B cell (primary cell): ENCODE measurements at regions not wholly inside any gene's neighbourhood (a gene's known extent, or its start where the extent isn't known, plus 50 kb on each side); places are given as distances from the start of the nearest gene placed in this dataset.

Source experiments
- ATAC-seq: fragments of 200-7000 bp; cut with Tn5 transposase; one replicate; pipeline ENCODE4 v1.10.0; 2021; ENCODE audit warnings: low read depth, mild to moderate bottlenecking, moderate number of reproducible peaks, moderate library complexity
- CTCF ChIA-PET: fragments of 350-600 bp; sonication (Branson Sonifier 250); formaldehyde crosslinking; loops from one replicate; lab custom pipeline; 2021; ENCODE audit warnings: antibody characterized with exemption, inconsistent platforms; lab: Charles Lee
- POLR2A ChIA-PET: fragments of 350-600 bp; sonication (Branson Sonifier 250); formaldehyde crosslinking; loops from one replicate; lab custom pipeline; 2021; ENCODE audit warnings: antibody characterized with exemption; lab: Charles Lee
- DNase-seq: peaks from one replicate; pipeline ENCODE4 v3.0.0; 2013
- H2AFZ ChIP-seq: 2 replicates; pipeline ENCODE4 v1.6.1; 2012; ENCODE audit warnings: mild to moderate bottlenecking, low read depth, low read length; ENCODE audit not compliant: insufficient read depth, poor library complexity, severe bottlenecking
- H3K27ac ChIP-seq, 2 donors: 1 replicate in 1 of 2; 2 replicates in 1 of 2; pipeline ENCODE4 v1.5.1; 2012 to 2013; ENCODE audit warnings: low read length in 2 of 2, mild to moderate bottlenecking in 2 of 2, moderate library complexity in 1 of 2
- H3K27me3 ChIP-seq, 4 experiments: fragments of 200-600 bp in 1 of 4; sonication (generic) in 1 of 4; replicated peaks in 1 of 4; 1 replicate in 2 of 4; 2 replicates in 2 of 4; pipeline versions ENCODE4 v1.6.1 to v1.7.0; 2013 to 2016; ENCODE audit warnings: low read length in 3 of 4, mild to moderate bottlenecking in 2 of 4, mixed read lengths in 1 of 4, moderate library complexity in 1 of 4; ENCODE audit not compliant: insufficient read depth in 4 of 4, control insufficient read depth in 3 of 4; ENCODE audit errors: control extremely low read depth in 1 of 4
- H3K36me3 ChIP-seq, 2 experiments: replicated peaks in 1 of 2; 1 replicate in 1 of 2; 2 replicates in 1 of 2; pipeline versions ENCODE4 v1.6.1 to v1.7.1; 2013; ENCODE audit warnings: low read length in 1 of 2; ENCODE audit not compliant: insufficient read depth in 2 of 2, control insufficient read depth in 1 of 2; ENCODE audit errors: control extremely low read depth in 1 of 2, extremely low read depth in 1 of 2
- H3K4me1 ChIP-seq, 2 donors: fragments of 200-600 bp in 1 of 2; sonication (generic) in 1 of 2; 1 replicate in 1 of 2; 2 replicates in 1 of 2; pipeline versions ENCODE4 v1.5.1 to v1.6.1; 2013 to 2017; ENCODE audit warnings: low read length in 2 of 2; ENCODE audit not compliant: control insufficient read depth in 2 of 2, insufficient read depth in 2 of 2
- H3K4me2 ChIP-seq: replicated peaks from 2 replicates; pipeline ENCODE3; 2012; ENCODE audit warnings: mild to moderate bottlenecking, low read depth, low read length; ENCODE audit not compliant: poor library complexity, severe bottlenecking
- H3K4me3 ChIP-seq, 5 experiments: fragments of 200-600 bp in 1 of 5; sonication (generic) in 1 of 5; 1 replicate in 3 of 5; 2 replicates in 2 of 5; pipeline versions ENCODE4 v1.5.1 to v1.7.0; 2011 to 2016; ENCODE audit warnings: low read length in 4 of 5, mild to moderate bottlenecking in 4 of 5, low read depth in 2 of 5, control low read depth in 1 of 5, moderate library complexity in 1 of 5; ENCODE audit not compliant: insufficient read depth in 1 of 5; ENCODE audit errors: control extremely low read depth in 1 of 5, extremely low read depth in 1 of 5
- H3K79me2 ChIP-seq: fragments of 200-600 bp; sonication (generic); one replicate; pipeline ENCODE4 v1.6.0; 2016; ENCODE audit warnings: low read length; ENCODE audit not compliant: control insufficient read depth, insufficient read depth
- H3K9ac ChIP-seq: fragments of 200-600 bp; sonication (generic); 2 replicates; pipeline ENCODE4 v1.6.1; 2017; ENCODE audit warnings: mild to moderate bottlenecking, low read length, moderate library complexity
- H3K9me3 ChIP-seq, 3 donors: one replicate each; pipeline versions ENCODE4 v1.6.1 to v1.7.1; 2013; ENCODE audit warnings: low read length in 2 of 3; ENCODE audit not compliant: control insufficient read depth in 2 of 3, insufficient read depth in 1 of 3; ENCODE audit errors: control extremely low read depth in 1 of 3
- H4K20me1 ChIP-seq: 2 replicates; pipeline ENCODE4 v1.6.0; 2012; ENCODE audit warnings: mild to moderate bottlenecking, low read length; ENCODE audit not compliant: insufficient read depth, control insufficient read depth, poor library complexity, severe bottlenecking
- H3K27ac Mint-ChIP-seq: one replicate; pipeline ENCODE4 v1.8.0; 2021; ENCODE audit warnings: mixed read lengths
- H3K27me3 Mint-ChIP-seq: one replicate; pipeline ENCODE4 v1.8.0; 2021; ENCODE audit warnings: mixed read lengths
- H3K4me1 Mint-ChIP-seq: one replicate; pipeline ENCODE4 v1.8.0; 2021; ENCODE audit warnings: mixed read lengths
- H3K4me3 Mint-ChIP-seq: one replicate; pipeline ENCODE4 v1.8.0; 2021; ENCODE audit warnings: mixed read lengths
- H3K9me3 Mint-ChIP-seq: one replicate; pipeline ENCODE4 v1.8.0; 2022; ENCODE audit warnings: mixed read lengths; ENCODE audit not compliant: insufficient read depth
- EZH2 ChIP-seq: IDR thresholded peaks from 2 replicates; pipeline ENCODE4 v1.6.1; 2012; ENCODE audit warnings: borderline replicate concordance, low read depth, mild to moderate bottlenecking, moderate library complexity, low read length; ENCODE audit not compliant: insufficient read depth, poor library complexity, severe bottlenecking
- WGBS: methylation state at CpG from one replicate; pipeline ENCODE4 v1.1.5; 2013; ENCODE audit warnings: missing lambda C conversion rate; ENCODE audit not compliant: insufficient coverage; 5-methylcytosine and 5-hydroxymethylcytosine counted together
- intact Hi-C: fragments of 100-400 bp; cut with micrococcal nuclease; formaldehyde crosslinking; loops from one replicate; pipeline ENCODE4 v1.10.0; 2022
- TF ChIP-seq, protein P1 (sequence below): fragments of 200-600 bp; IDR thresholded peaks from one replicate; pipeline ENCODE4 v1.8.0; 2022; ENCODE audit warnings: antibody characterized with exemption, mild to moderate bottlenecking

DNA sequence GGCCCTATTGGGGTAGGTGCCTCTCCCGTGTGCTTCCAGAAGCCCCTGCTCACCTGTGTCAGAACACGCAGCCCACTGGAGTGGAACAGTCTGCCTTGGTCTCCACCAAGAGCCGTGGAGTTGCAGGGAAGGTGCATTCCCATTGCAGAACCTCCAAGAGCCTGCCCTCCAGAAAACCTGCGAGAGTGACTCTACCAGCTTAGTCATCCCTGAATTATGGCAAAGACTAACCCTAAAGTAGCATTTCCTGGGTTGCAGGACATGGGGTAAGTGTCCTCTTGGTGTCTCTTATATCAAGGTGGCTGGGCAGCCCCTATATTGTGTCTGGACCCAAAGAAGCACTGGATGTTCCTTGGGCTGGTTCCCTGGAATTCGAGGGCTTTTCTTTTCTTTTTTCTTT is 224.6 kb downstream of the BCOR start:
- Mint-ChIP-seq H3K4me3 (no peak overlapping the region), H3K4me1 (no peaks in the 10 kb centered on the region), H3K27ac (no peak overlapping the region), H3K27me3 (peaks cover 4% of the 10 kb centered on the region), H3K9me3 (no peaks in the 10 kb centered on the region)
- DNase-seq (no peak), ATAC-seq (no peak)
- no peaks in the 10 kb centered on the region for H3K79me2 ChIP-seq
- no peak overlapping the region for H3K9ac ChIP-seq
- ChIA-PET POLR2A (no interaction called here), CTCF (no interaction called here)
- H4K20me1 ChIP-seq: no peaks in the 10 kb centered on the region
- intact Hi-C loops: no loop called here
- no peaks in the 10 kb centered on the region for H3K36me3 ChIP-seq
- H3K9me3 ChIP-seq: no peaks in the 10 kb centered on the region
- no peaks in the 10 kb centered on the region for H3K27me3 ChIP-seq
- 100% methylated on average over 3 of the region's 5 CpGs for WGBS
- no peak overlapping the region for H3K4me2 ChIP-seq
- TF ChIP-seq, protein P1, sequence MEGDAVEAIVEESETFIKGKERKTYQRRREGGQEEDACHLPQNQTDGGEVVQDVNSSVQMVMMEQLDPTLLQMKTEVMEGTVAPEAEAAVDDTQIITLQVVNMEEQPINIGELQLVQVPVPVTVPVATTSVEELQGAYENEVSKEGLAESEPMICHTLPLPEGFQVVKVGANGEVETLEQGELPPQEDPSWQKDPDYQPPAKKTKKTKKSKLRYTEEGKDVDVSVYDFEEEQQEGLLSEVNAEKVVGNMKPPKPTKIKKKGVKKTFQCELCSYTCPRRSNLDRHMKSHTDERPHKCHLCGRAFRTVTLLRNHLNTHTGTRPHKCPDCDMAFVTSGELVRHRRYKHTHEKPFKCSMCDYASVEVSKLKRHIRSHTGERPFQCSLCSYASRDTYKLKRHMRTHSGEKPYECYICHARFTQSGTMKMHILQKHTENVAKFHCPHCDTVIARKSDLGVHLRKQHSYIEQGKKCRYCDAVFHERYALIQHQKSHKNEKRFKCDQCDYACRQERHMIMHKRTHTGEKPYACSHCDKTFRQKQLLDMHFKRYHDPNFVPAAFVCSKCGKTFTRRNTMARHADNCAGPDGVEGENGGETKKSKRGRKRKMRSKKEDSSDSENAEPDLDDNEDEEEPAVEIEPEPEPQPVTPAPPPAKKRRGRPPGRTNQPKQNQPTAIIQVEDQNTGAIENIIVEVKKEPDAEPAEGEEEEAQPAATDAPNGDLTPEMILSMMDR: no peak
- no peak for TF ChIP-seq EZH2
- H3K4me1 ChIP-seq: no peaks in the 10 kb centered on the region
- no peak overlapping the region for H2AFZ ChIP-seq
- H3K4me3 ChIP-seq: no peak overlapping the region
- no peak overlapping the region for H3K27ac ChIP-seq

DNA sequence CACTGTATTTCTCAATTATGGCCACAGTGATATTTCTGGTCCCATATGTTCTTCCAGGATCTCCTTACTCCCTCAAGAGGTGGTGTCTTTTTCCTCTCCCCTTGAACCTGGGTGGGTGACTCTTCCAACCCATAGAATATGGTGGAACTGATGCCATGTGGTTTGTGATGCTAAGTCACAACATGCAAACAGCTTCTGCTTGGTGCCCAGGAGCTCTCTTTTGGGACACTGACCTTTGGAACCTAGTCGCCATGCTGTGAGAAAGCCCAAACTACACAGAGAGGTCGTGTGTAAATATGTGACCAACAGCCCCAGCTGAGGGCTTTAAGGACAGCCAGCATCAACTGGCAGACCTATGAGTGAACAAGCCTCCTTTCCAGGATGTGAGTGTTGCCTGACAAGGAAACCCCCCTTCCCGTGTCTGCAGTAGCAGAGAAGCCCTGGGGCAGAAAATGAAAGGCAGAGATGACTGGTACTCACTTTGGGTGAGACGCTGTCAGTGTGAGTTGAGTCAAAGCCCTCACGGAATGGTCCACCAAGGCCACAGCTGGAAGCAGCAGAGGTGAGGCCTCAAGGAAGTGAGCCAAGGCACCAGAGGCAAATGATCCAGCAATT is 223.4 kb downstream of the BCOR start:
- Mint-ChIP-seq H3K27ac (no peak overlapping the region), H3K9me3 (no peaks in the 10 kb centered on the region), H3K27me3 (peaks cover 4% of the 10 kb centered on the region), H3K4me3 (no peak overlapping the region), H3K4me1 (no peaks in the 10 kb centered on the region)
- intact Hi-C loops: no loop called here
- no peak overlapping the region for H2AFZ ChIP-seq
- ATAC-seq (no peak), DNase-seq (no peak)
- H3K9ac ChIP-seq: no peak overlapping the region
- no peaks in the 10 kb centered on the region for H3K9me3 ChIP-seq
- no peak overlapping the region for H3K4me2 ChIP-seq
- H4K20me1 ChIP-seq: no peaks in the 10 kb centered on the region
- ChIA-PET POLR2A (no interaction called here), CTCF (no interaction called here)
- WGBS: 74% methylated on average over 3 of the region's 5 CpGs
- H3K36me3 ChIP-seq: no peaks in the 10 kb centered on the region
- H3K27me3 ChIP-seq: no peaks in the 10 kb centered on the region
- no peak overlapping the region for H3K4me3 ChIP-seq
- TF ChIP-seq EZH2: no peak
- TF ChIP-seq, protein P1: no peak
- no peaks in the 10 kb centered on the region for H3K4me1 ChIP-seq
- H3K79me2 ChIP-seq: no peaks in the 10 kb centered on the region
- no peak overlapping the region for H3K27ac ChIP-seq
